ENCODE measurements at regions not wholly inside any gene's neighbourhood (a gene's known extent, or its start where the extent isn't known, plus 50 kb on each side); places are given as distances from the start of the nearest gene placed in this dataset.

- no peak for DNase-seq (ENCODE audit: low read depth)
- TF ChIP-seq CTCF (IDR thresholded peaks at IDR 0.05; ENCODE audit: low read length, missing control alignments), result no peak
- no peak overlapping the region for H3K4me3 ChIP-seq (replicated peaks; ENCODE audit: low read depth, low read length)
Observed at GRCh38 chr6:164359441-164359840, 944.9 kb downstream of the QKI start.

- no peak for DNase-seq (ENCODE audit: low read depth)
- TF ChIP-seq CTCF (IDR thresholded peaks at IDR 0.05; ENCODE audit: low read length, missing control alignments), result no peak
- no peak overlapping the region for H3K4me3 ChIP-seq (replicated peaks; ENCODE audit: low read depth, low read length)
Observed at GRCh38 chr6:164359036-164359435, 944.5 kb downstream of the QKI start.

- TF ChIP-seq CTCF (IDR thresholded peaks at IDR 0.05; ENCODE audit: low read length, missing control alignments), result no peak
- no peak overlapping the region for H3K4me3 ChIP-seq (replicated peaks; ENCODE audit: low read depth, low read length)
- no peak for DNase-seq (ENCODE audit: low read depth)
Observed at GRCh38 chr6:164356814-164357213, 942.3 kb downstream of the QKI start.

GRCh38 chr6:164347455-164347854 is 932.9 kb downstream of the QKI start:
- no peak for TF ChIP-seq CTCF (IDR thresholded peaks at IDR 0.05; ENCODE audit: low read length, missing control alignments)
- H3K4me3 ChIP-seq (replicated peaks; ENCODE audit: low read depth, low read length), result no peak overlapping the region
- DNase-seq (ENCODE audit: low read depth), result no peak

GRCh38 chr6:164346631-164347030 is 932.1 kb downstream of the QKI start:
- DNase-seq (ENCODE audit: low read depth), result no peak
- H3K4me3 ChIP-seq (replicated peaks; ENCODE audit: low read depth, low read length), result no peak overlapping the region
- TF ChIP-seq CTCF (IDR thresholded peaks at IDR 0.05; ENCODE audit: low read length, missing control alignments), result no peak

- H3K4me3 ChIP-seq (replicated peaks; ENCODE audit: low read depth, low read length), result no peak overlapping the region
- no peak for TF ChIP-seq CTCF (IDR thresholded peaks at IDR 0.05; ENCODE audit: low read length, missing control alignments)
- no peak for DNase-seq (ENCODE audit: low read depth)
Observed at GRCh38 chr6:164345806-164346496, 931.4 kb downstream of the QKI start.

GRCh38 chr6:164345327-164345726 is 930.8 kb downstream of the QKI start:
- no peak overlapping the region for H3K4me3 ChIP-seq (replicated peaks; ENCODE audit: low read depth, low read length)
- no peak for DNase-seq (ENCODE audit: low read depth)
- TF ChIP-seq CTCF (IDR thresholded peaks at IDR 0.05; ENCODE audit: low read length, missing control alignments), result no peak
